GM12874 (cell line): ENCODE measurements at regions not wholly inside any gene's neighbourhood (a gene's known extent, or its start where the extent isn't known, plus 50 kb on each side); places are given as distances from the start of the nearest gene placed in this dataset.

Source experiments
- CTCF ChIP-seq: IDR thresholded peaks from 2 replicates; pipeline ENCODE4 v1.5.1; 2011; ENCODE audit warnings: low read depth, mild to moderate bottlenecking, control low read depth, low read length, moderate library complexity; ENCODE audit not compliant: insufficient read depth

GRCh38 chr10:84957427-84957826, 629.0 kb downstream of the CCSER2 start:
- no peak for TF ChIP-seq CTCF

DNA sequence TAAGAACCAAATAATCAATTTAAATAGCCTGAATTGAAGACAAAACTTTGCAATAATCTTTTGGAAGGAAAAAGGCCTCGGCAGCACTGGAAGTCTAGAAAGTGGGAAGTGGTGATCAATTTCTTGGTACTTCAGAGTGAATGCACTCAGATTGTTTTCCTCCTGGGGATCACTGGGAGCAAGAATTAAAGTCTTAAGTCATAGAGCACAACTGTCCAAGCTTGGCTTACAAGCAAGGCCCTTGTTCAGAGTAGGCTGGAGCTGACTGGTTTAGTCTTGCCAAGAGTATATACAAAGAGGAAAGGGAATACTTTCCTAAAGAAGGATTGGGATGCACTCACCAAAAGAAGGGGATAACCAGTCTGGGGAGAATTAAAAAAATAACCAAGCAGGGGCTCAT, 637.1 kb downstream of the CCSER2 start:
- TF ChIP-seq CTCF, result no peak

DNA sequence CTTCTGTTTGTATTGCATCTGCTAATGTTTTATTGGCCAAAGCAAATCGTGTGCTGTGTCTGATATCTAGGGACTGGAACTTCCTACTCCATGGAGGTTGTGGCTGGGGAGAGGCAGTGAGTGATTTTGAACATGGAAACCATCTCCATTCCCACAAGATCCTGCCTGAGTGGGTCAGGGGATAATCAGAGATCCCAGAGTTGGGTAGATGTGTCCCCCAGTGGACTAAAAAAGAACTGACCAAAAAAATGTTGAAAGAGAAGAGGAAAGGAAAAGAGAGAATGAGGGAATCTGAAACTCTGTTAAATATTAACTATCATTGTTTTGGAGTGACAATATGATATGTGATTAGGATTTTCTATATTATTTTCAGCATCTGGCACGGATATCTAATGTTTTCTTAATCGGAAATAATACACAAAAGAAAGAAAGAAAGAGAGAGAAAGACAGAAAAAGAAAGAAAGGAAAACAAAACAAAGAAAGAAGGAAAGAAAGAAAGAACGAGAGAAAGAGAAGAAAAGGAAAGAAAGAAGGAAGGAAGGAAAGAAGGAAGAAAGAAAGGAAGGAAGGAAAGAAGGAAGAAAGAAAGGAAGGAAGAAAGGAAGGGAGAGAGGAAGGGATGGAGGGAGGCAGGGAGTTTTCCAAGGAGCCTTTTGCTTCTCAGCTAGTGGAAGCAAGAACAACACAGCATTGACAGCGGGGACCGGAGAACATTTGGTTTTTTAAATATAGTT, 638.5 kb downstream of the CCSER2 start:
- no peak for TF ChIP-seq CTCF

DNA sequence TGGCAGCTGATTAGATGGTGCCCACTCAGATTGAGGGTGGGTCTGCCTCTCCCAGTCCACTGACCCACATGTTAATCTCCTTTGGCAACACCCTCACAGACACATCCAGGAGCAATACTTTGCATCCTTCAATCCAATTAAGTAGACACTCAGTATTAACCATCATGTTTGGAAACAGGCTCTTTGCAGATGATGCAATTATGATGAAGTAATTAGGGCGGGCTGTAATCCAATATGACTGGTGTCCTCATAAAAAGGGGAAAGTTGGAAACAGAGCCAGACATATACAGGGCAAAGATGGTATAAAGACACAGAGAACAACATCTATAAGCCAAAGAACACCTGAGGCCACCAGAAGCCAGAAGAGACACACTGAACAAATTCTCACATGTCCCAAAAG, 658.6 kb downstream of the CCSER2 start:
- no peak for TF ChIP-seq CTCF

DNA sequence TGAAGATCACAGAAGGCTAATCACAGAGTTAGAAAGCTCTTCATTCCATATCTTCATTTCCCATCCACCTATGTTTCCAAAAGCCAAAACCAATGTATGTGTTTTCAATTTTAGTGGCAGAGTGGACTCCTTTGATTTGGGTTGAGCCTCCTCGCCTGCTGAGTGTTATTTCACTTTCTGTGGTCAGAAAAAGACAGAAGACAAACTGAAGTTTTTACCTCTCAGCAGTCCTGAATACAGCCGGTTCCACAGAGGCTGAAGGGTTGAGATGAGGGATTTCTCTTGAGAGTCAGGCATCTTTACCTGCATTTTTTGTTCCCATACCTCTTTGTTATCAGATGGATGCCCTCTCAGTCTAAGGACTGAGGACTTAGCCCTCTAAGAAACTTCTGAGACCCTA, 659.6 kb downstream of the CCSER2 start:
- TF ChIP-seq CTCF, result no peak

DNA sequence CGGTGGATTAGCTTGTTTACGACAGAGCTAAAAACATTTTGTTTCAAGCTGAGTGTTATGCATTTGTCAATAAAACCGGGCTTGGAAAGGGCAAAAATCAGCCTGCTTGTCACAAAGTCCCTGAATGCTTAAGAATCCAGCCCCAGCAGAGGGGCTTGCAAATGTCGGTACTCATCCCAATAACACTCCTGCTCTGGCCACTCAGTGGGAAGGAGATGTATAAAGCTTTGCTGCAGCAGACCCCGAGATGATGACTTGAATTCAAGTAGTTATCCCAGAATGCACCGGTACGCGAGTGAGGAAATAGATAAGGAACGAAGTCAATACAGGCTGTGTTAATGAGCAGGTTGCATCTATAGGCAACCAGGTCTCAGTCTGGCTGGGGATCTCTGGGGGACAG, 662.3 kb downstream of the CCSER2 start:
- no peak for TF ChIP-seq CTCF

GRCh38 chr10:84991301-84991700, 662.9 kb downstream of the CCSER2 start:
- no peak for TF ChIP-seq CTCF
